ENCODE measurements at regions not wholly inside any gene's neighbourhood (a gene's known extent, or its start where the extent isn't known, plus 50 kb on each side); places are given as distances from the start of the nearest gene placed in this dataset.

DNA sequence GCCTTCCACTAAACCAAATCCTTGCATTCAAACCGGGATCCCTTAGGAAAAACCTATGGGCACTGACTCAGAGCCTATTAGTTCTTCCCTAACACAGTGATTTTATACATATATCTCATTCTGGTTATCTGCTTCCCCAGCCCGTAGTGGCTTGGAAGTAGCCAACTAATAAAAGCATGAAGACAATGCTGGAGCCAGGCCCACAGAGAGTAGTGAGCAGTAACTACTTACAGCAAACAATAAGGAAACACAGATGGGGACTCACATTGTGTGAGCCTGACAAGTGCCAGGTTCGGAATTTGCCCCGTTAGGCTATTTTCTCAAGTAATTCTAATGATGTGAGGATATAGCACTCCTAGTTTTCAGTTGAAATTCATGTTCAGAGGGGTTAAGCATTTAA is 83.3 kb upstream of the OR5AK2 start:
- TF ChIP-seq POLR2AphosphoS5 (IDR thresholded peaks at IDR 0.05; ENCODE audit: low read depth) (no peak), EZH2phosphoT487 (IDR thresholded peaks at IDR 0.05; ENCODE audit: unreplicated experiment) (no peak), EZH2 (IDR thresholded peaks at IDR 0.05; ENCODE audit: low read depth, unreplicated experiment) (no peak), CTCF (conservative IDR thresholded peaks at IDR 0.05; ENCODE audit: low read depth in 2 of 2) (no peak), JUNB (IDR thresholded peaks at IDR 0.05; ENCODE audit: unreplicated experiment) (no peak), ZNF331 (CRISPR knock-in tag; IDR thresholded peaks at IDR 0.05; ENCODE audit: low read depth) (no peak), CREB1 (CRISPR knock-in tag; IDR thresholded peaks at IDR 0.05; ENCODE audit: low read depth) (no peak)
- TF ChIP-seq, protein P1, sequence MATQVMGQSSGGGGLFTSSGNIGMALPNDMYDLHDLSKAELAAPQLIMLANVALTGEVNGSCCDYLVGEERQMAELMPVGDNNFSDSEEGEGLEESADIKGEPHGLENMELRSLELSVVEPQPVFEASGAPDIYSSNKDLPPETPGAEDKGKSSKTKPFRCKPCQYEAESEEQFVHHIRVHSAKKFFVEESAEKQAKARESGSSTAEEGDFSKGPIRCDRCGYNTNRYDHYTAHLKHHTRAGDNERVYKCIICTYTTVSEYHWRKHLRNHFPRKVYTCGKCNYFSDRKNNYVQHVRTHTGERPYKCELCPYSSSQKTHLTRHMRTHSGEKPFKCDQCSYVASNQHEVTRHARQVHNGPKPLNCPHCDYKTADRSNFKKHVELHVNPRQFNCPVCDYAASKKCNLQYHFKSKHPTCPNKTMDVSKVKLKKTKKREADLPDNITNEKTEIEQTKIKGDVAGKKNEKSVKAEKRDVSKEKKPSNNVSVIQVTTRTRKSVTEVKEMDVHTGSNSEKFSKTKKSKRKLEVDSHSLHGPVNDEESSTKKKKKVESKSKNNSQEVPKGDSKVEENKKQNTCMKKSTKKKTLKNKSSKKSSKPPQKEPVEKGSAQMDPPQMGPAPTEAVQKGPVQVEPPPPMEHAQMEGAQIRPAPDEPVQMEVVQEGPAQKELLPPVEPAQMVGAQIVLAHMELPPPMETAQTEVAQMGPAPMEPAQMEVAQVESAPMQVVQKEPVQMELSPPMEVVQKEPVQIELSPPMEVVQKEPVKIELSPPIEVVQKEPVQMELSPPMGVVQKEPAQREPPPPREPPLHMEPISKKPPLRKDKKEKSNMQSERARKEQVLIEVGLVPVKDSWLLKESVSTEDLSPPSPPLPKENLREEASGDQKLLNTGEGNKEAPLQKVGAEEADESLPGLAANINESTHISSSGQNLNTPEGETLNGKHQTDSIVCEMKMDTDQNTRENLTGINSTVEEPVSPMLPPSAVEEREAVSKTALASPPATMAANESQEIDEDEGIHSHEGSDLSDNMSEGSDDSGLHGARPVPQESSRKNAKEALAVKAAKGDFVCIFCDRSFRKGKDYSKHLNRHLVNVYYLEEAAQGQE (IDR thresholded peaks at IDR 0.05; ENCODE audit: unreplicated experiment) = no peak
- TF ChIP-seq, protein P2, sequence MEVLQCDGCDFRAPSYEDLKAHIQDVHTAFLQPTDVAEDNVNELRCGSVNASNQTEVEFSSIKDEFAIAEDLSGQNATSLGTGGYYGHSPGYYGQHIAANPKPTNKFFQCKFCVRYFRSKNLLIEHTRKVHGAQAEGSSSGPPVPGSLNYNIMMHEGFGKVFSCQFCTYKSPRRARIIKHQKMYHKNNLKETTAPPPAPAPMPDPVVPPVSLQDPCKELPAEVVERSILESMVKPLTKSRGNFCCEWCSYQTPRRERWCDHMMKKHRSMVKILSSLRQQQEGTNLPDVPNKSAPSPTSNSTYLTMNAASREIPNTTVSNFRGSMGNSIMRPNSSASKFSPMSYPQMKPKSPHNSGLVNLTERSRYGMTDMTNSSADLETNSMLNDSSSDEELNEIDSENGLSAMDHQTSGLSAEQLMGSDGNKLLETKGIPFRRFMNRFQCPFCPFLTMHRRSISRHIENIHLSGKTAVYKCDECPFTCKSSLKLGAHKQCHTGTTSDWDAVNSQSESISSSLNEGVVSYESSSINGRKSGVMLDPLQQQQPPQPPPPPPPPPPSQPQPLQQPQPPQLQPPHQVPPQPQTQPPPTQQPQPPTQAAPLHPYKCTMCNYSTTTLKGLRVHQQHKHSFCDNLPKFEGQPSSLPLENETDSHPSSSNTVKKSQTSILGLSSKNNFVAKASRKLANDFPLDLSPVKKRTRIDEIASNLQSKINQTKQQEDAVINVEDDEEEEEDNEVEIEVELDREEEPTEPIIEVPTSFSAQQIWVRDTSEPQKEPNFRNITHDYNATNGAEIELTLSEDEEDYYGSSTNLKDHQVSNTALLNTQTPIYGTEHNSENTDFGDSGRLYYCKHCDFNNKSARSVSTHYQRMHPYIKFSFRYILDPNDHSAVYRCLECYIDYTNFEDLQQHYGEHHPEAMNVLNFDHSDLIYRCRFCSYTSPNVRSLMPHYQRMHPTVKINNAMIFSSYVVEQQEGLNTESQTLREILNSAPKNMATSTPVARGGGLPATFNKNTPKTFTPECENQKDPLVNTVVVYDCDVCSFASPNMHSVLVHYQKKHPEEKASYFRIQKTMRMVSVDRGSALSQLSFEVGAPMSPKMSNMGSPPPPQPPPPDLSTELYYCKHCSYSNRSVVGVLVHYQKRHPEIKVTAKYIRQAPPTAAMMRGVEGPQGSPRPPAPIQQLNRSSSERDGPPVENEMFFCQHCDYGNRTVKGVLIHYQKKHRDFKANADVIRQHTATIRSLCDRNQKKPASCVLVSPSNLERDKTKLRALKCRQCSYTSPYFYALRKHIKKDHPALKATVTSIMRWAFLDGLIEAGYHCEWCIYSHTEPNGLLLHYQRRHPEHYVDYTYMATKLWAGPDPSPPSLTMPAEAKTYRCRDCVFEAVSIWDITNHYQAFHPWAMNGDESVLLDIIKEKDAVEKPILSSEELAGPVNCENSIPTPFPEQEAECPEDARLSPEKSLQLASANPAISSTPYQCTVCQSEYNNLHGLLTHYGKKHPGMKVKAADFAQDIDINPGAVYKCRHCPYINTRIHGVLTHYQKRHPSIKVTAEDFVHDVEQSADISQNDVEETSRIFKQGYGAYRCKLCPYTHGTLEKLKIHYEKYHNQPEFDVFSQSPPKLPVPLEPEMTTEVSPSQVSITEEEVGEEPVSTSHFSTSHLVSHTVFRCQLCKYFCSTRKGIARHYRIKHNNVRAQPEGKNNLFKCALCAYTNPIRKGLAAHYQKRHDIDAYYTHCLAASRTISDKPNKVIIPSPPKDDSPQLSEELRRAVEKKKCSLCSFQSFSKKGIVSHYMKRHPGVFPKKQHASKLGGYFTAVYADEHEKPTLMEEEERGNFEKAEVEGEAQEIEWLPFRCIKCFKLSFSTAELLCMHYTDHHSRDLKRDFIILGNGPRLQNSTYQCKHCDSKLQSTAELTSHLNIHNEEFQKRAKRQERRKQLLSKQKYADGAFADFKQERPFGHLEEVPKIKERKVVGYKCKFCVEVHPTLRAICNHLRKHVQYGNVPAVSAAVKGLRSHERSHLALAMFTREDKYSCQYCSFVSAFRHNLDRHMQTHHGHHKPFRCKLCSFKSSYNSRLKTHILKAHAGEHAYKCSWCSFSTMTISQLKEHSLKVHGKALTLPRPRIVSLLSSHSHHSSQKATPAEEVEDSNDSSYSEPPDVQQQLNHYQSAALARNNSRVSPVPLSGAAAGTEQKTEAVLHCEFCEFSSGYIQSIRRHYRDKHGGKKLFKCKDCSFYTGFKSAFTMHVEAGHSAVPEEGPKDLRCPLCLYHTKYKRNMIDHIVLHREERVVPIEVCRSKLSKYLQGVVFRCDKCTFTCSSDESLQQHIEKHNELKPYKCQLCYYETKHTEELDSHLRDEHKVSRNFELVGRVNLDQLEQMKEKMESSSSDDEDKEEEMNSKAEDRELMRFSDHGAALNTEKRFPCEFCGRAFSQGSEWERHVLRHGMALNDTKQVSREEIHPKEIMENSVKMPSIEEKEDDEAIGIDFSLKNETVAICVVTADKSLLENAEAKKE (CRISPR knock-in tag; IDR thresholded peaks at IDR 0.05) = no peak
- TF ChIP-seq, protein P3, sequence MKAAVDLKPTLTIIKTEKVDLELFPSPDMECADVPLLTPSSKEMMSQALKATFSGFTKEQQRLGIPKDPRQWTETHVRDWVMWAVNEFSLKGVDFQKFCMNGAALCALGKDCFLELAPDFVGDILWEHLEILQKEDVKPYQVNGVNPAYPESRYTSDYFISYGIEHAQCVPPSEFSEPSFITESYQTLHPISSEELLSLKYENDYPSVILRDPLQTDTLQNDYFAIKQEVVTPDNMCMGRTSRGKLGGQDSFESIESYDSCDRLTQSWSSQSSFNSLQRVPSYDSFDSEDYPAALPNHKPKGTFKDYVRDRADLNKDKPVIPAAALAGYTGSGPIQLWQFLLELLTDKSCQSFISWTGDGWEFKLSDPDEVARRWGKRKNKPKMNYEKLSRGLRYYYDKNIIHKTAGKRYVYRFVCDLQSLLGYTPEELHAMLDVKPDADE (IDR thresholded peaks at IDR 0.05) = no peak

Data from GM23338 (cell line).